Body of pancreas (tissue), 4 donors: ENCODE measurements at regions not wholly inside any gene's neighbourhood (a gene's known extent, or its start where the extent isn't known, plus 50 kb on each side); places are given as distances from the start of the nearest gene placed in this dataset.

Experiments
- CTCF ChIP-seq, 7 experiments: fragments of 450-650 bp in 4 of 7; fragments of 200-600 bp in 3 of 7; sonication (generic) in 3 of 7; IDR thresholded peaks; one replicate each; pipeline ENCODE4 v1.5.1; 2016 to 2019; ENCODE audit warnings: antibody characterized with exemption in 7 of 7
- POLR2A ChIP-seq, 3 donors: fragments of 450-650 bp; IDR thresholded peaks; one replicate each; pipeline ENCODE4 v1.6.1; 2016; ENCODE audit warnings: antibody characterized with exemption in 3 of 3, mild to moderate bottlenecking in 2 of 3

- TF ChIP-seq CTCF (IDR thresholded peaks at IDR 0.05) (no peak), POLR2A (IDR thresholded peaks at IDR 0.05) (no peak)
Measured at GRCh38 chr7:28346256-28346655, 66.1 kb upstream of the CREB5 start.
